AG04450 (cell line): ENCODE measurements at regions not wholly inside any gene's neighbourhood (a gene's known extent, or its start where the extent isn't known, plus 50 kb on each side); places are given as distances from the start of the nearest gene placed in this dataset.

Source experiments
- CTCF ChIA-PET: fragments of 300-600, 350-600 bp; formaldehyde crosslinking; extraction: SDS; loops from one replicate; lab custom pipeline; 2022; ENCODE audit warnings: antibody characterized with exemption, inconsistent platforms; lab: Charles Lee
- POLR2A ChIA-PET: fragments of 350-600 bp; formaldehyde crosslinking; extraction: SDS; loops from one replicate; lab custom pipeline; 2021; ENCODE audit warnings: antibody characterized with exemption, inconsistent platforms; lab: Yijun Ruan, JAX
- DNase-seq: peaks from one replicate; pipeline ENCODE4 v3.0.0-alpha.2; 2011; ENCODE audit warnings: low read depth, low spot score
- H3K27ac ChIP-seq: one replicate; pipeline ENCODE4 v1.5.1; 2012; ENCODE audit warnings: low read depth, low read length, control low read depth
- H3K27me3 ChIP-seq: one replicate; pipeline ENCODE4 v1.6.0; 2012; ENCODE audit warnings: low read length; ENCODE audit not compliant: control insufficient read depth, insufficient read depth
- H3K4me3 ChIP-seq: 2 replicates; pipeline ENCODE4 v1.5.1; 2011; ENCODE audit warnings: mild to moderate bottlenecking, low read depth, low read length, control low read depth
- H3K9me3 ChIP-seq: 2 replicates; pipeline ENCODE4 v1.5.1; 2012; ENCODE audit warnings: low read length; ENCODE audit not compliant: control insufficient read depth, insufficient read depth
- CTCF ChIP-seq: IDR thresholded peaks from 2 replicates; pipeline ENCODE4 v1.5.1; 2011; ENCODE audit warnings: low read depth, low read length, control low read depth, inconsistent platforms

DNA sequence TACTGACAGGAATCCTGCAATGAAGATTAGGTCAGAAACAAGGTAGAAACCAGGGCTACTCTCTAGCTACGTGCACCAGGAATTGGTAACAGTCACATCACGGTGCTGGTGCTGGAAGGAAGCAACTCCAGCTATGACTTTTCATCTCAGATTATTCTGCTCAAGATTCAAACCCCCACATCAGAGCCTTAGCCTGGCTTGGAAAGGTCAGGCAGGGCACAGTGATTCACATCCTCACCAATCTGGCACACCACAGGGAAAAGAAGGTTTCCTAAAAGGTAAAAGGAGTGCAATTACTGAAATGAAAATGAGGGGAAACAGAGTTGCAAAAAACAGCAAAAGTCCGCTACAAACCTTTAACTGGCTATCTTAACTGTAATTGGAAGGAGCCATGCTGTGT lies 240.2 kb upstream of the NPSR1 start:
- no peak overlapping the region for H3K27ac ChIP-seq
- no peak for DNase-seq
- no peaks in the 10 kb centered on the region for H3K9me3 ChIP-seq
- ChIA-PET CTCF (no interaction called here), POLR2A (no interaction called here)
- no peak for TF ChIP-seq CTCF
- no peak overlapping the region for H3K4me3 ChIP-seq
- H3K27me3 ChIP-seq = no peaks in the 10 kb centered on the region

GRCh38 chr7:34421526-34421925 lies 236.5 kb upstream of the NPSR1 start:
- CTCF ChIA-PET = no interaction called here
- H3K9me3 ChIP-seq = no peaks in the 10 kb centered on the region
- no peak for DNase-seq
- no peaks in the 10 kb centered on the region for H3K27me3 ChIP-seq
- H3K4me3 ChIP-seq = no peak overlapping the region
- no peak for TF ChIP-seq CTCF
- H3K27ac ChIP-seq = no peak overlapping the region
- POLR2A ChIA-PET = no interaction called here

DNA sequence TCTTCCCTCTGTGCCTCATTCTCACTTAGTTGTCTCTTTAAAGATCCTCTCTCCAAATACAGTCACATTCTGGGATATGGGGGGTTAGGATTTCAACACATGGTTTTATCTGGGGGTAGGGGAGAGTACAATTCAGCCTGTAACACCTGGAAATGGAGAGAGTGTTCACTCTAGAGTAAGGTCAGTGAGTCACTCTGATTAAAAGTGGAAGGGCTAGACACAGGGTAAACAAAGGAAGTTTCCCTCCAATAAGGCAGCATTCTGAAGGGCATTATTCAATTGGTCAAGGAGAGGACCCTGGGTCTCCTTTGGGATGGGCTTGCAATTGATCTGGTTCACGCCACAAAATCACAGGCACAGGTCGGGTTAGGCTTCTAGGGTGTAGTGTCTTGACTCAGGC lies 232.8 kb upstream of the NPSR1 start:
- Histone ChIP-seq H3K4me3 (no peak overlapping the region), H3K27ac (no peak overlapping the region), H3K27me3 (no peaks in the 10 kb centered on the region), H3K9me3 (no peaks in the 10 kb centered on the region)
- ChIA-PET POLR2A (no interaction called here), CTCF (no interaction called here)
- TF ChIP-seq CTCF = no peak
- DNase-seq = no peak

DNA sequence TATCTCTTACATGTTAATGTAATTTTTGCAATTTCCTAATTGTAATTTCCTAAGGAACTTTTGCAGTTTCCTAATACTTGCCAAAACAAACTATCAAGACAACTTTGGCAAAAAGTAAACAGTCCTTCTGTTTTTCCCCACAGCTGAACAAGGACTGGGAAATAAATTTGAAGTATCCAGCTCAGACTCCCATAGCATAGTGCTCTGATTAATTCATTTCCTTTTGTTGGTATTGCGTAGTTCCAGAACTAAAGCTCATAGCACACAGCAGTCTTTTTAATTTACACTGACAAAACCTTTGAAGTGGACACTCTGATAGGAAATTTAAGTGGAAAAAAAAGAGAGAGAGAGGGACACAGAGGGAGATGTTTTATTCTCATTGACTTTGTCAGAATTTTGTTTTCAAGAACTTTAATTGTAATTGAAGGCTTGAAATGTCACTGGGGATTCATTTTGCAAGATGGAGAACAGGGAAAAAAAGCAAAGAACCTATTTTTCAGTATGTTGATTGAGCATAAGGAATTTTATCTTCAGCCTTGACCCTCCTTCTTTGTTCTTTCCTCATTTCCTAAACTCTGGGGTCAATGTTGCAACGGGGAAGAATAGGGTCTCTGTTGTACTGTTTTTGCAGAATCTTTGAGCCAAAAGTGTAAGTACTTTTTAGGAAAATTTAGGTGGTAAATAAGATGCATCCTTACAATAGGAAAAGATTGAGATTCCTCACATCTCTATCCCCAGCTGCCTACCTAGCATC lies 232.2 kb upstream of the NPSR1 start:
- POLR2A ChIA-PET = no interaction called here
- H3K27me3 ChIP-seq = no peaks in the 10 kb centered on the region
- no peak overlapping the region for H3K27ac ChIP-seq
- no peak overlapping the region for H3K4me3 ChIP-seq
- no peaks in the 10 kb centered on the region for H3K9me3 ChIP-seq
- no peak for TF ChIP-seq CTCF
- DNase-seq = no peak
- CTCF ChIA-PET = no interaction called here

- DNase-seq = no peak
- TF ChIP-seq CTCF = peak; percentile 39
- ChIA-PET CTCF (no interaction called here), POLR2A (no interaction called here)
- Histone ChIP-seq H3K27me3 (no peaks in the 10 kb centered on the region), H3K4me3 (no peak overlapping the region), H3K27ac (no peak overlapping the region), H3K9me3 (peaks cover 7% of the 10 kb centered on the region)
Measured at GRCh38 chr7:34430456-34430855, 227.6 kb upstream of the NPSR1 start.
